Endothelial cell of umbilical vein (primary cell): ENCODE measurements at regions not wholly inside any gene's neighbourhood (a gene's known extent, or its start where the extent isn't known, plus 50 kb on each side); places are given as distances from the start of the nearest gene placed in this dataset.

Experiments
- BruUV-seq: library from RNA; stranded (reverse); fragments of 400-500 nt; replicated peaks from 2 replicates; lab custom pipeline; 2021; lab: Mats Ljungman, UMichigan
- CTCF ChIA-PET: fragments of 300-600, 350-600 bp; sonication (Branson Sonifier 250); formaldehyde crosslinking; loops from one replicate; lab custom pipeline; 2021; ENCODE audit warnings: antibody characterized with exemption, inconsistent platforms; lab: Charles Lee
- POLR2A ChIA-PET: fragments of 300-600, 350-600 bp; sonication (Branson Sonifier 250); formaldehyde crosslinking; loops from one replicate; lab custom pipeline; 2021; ENCODE audit warnings: antibody characterized with exemption, inconsistent platforms; lab: Charles Lee
- DNase-seq: peaks from one replicate; pipeline ENCODE4 v3.0.0-alpha.2; 2011; ENCODE audit warnings: low read depth, low spot score
- FAIRE-seq: peaks from 2 replicates; lab custom pipeline; 2011; peaks lifted over from hg19 to GRCh38; lab: Jason Lieb, UNC
- H2AFZ ChIP-seq: 2 replicates; pipeline ENCODE4 v1.6.0; 2012; ENCODE audit warnings: low read depth, low read length, control low read depth, inconsistent platforms
- H3K27ac ChIP-seq: 2 replicates; pipeline ENCODE4 v1.5.1; 2011; ENCODE audit warnings: low read depth, mild to moderate bottlenecking, control low read depth, low read length, moderate library complexity; ENCODE audit not compliant: insufficient read depth
- H3K27me3 ChIP-seq, 2 experiments: 2 replicates each; pipeline versions ENCODE4 v1.6.0 to v1.6.1; 2011; ENCODE audit warnings: low read length in 2 of 2, mixed read lengths in 1 of 2; ENCODE audit not compliant: control insufficient read depth in 2 of 2, insufficient read depth in 2 of 2
- H3K36me3 ChIP-seq, 2 experiments: 2 replicates in 1 of 2; 3 replicates in 1 of 2; pipeline ENCODE4 v1.5.1; 2011; ENCODE audit warnings: low read length in 2 of 2, mild to moderate bottlenecking in 1 of 2, moderate library complexity in 1 of 2; ENCODE audit not compliant: control insufficient read depth in 2 of 2, insufficient read depth in 2 of 2; ENCODE audit errors: extremely low read depth in 1 of 2
- H3K4me1 ChIP-seq: 3 replicates; pipeline ENCODE4 v1.5.1; 2011; ENCODE audit warnings: mild to moderate bottlenecking, low read length; ENCODE audit not compliant: control insufficient read depth, insufficient read depth; ENCODE audit errors: extremely low read depth
- H3K4me2 ChIP-seq: 2 replicates; pipeline ENCODE4 v1.6.1; 2011; ENCODE audit warnings: low read length, control low read depth, mixed read lengths; ENCODE audit not compliant: insufficient read depth
- H3K4me3 ChIP-seq, 3 experiments: fragments of 200-600 bp in 1 of 3; sonication (generic), shearing (Covaris generic) in 1 of 3; replicated peaks in 1 of 3; 2 replicates each; pipeline ENCODE4 v1.5.1; 2011 to 2016; ENCODE audit warnings: control low read depth in 3 of 3, low read length in 3 of 3, mild to moderate bottlenecking in 2 of 3, inconsistent platforms in 1 of 3, low read depth in 1 of 3, moderate library complexity in 1 of 3; ENCODE audit not compliant: insufficient read depth in 1 of 3
- H3K79me2 ChIP-seq: 2 replicates; pipeline ENCODE4 v1.6.0; 2012; ENCODE audit warnings: low read length, inconsistent platforms; ENCODE audit not compliant: control insufficient read depth, insufficient read depth
- H3K9ac ChIP-seq: replicated peaks from 2 replicates; pipeline ENCODE3; 2011; ENCODE audit warnings: low read length, control low read depth; ENCODE audit not compliant: insufficient read depth; ENCODE audit errors: extremely low read depth
- H3K9me1 ChIP-seq: replicated peaks from 3 replicates; pipeline ENCODE4 v1.6.0; 2011; ENCODE audit warnings: mild to moderate bottlenecking, low read length; ENCODE audit not compliant: control insufficient read depth, insufficient read depth; ENCODE audit errors: extremely low read depth
- H3K9me3 ChIP-seq: replicated peaks from 2 replicates; pipeline ENCODE4 v1.5.1; 2012; ENCODE audit warnings: low read length, inconsistent platforms; ENCODE audit not compliant: control insufficient read depth, insufficient read depth
- H4K20me1 ChIP-seq: replicated peaks from 2 replicates; pipeline ENCODE3; 2011; ENCODE audit warnings: mild to moderate bottlenecking, low read length; ENCODE audit not compliant: control insufficient read depth, insufficient read depth; ENCODE audit errors: extremely low read depth
- EZH2 ChIP-seq: IDR thresholded peaks from 2 replicates; pipeline ENCODE4 v1.6.1; 2012; ENCODE audit warnings: borderline replicate concordance, low read depth, mild to moderate bottlenecking, moderate library complexity, low read length, inconsistent platforms; ENCODE audit not compliant: severe bottlenecking
- FOS ChIP-seq: IDR thresholded peaks from 2 replicates; pipeline ENCODE4 v1.6.1; 2011; ENCODE audit warnings: mild to moderate bottlenecking, low read length, moderate library complexity, borderline replicate concordance; ENCODE audit not compliant: insufficient read depth
- JUN ChIP-seq: IDR thresholded peaks from 2 replicates; pipeline ENCODE4 v1.6.1; 2011; ENCODE audit warnings: borderline replicate concordance, low read depth; ENCODE audit not compliant: insufficient read length, insufficient read depth
- MYC ChIP-seq: IDR thresholded peaks from one replicate; pipeline ENCODE4 v1.6.1; 2011; ENCODE audit warnings: mild to moderate bottlenecking, low read depth, low read length
- POLR2AphosphoS5 ChIP-seq: IDR thresholded peaks from 2 replicates; pipeline ENCODE4 v1.6.1; 2012; ENCODE audit warnings: low read depth, mild to moderate bottlenecking, control low read depth, low read length, moderate library complexity; ENCODE audit not compliant: insufficient read depth
- dilution Hi-C: fragments of 300-500 bp; cut with MboI; formaldehyde crosslinking; loops from one replicate; pipeline ENCODE4 v1.15.0; 2019; ENCODE audit warnings: low sequenced_read_pairs; ENCODE audit not compliant: extremely low pct_ligation_motif_present
- intact Hi-C: fragments of 100-400 bp; cut with micrococcal nuclease; formaldehyde crosslinking; loops from one replicate; pipeline ENCODE4 v1.10.0; 2022
- TF ChIP-seq, protein P1 (sequence below), 2 donors: IDR thresholded peaks; 1 replicate in 1 of 2; 2 replicates in 1 of 2; pipeline ENCODE4 v1.5.1; 2011; ENCODE audit warnings: low read length in 2 of 2, mild to moderate bottlenecking in 2 of 2, moderate library complexity in 2 of 2, control low read depth in 1 of 2, inconsistent platforms in 1 of 2, low read depth in 1 of 2; ENCODE audit not compliant: insufficient read depth in 1 of 2; ENCODE audit errors: extremely low read depth in 1 of 2

DNA sequence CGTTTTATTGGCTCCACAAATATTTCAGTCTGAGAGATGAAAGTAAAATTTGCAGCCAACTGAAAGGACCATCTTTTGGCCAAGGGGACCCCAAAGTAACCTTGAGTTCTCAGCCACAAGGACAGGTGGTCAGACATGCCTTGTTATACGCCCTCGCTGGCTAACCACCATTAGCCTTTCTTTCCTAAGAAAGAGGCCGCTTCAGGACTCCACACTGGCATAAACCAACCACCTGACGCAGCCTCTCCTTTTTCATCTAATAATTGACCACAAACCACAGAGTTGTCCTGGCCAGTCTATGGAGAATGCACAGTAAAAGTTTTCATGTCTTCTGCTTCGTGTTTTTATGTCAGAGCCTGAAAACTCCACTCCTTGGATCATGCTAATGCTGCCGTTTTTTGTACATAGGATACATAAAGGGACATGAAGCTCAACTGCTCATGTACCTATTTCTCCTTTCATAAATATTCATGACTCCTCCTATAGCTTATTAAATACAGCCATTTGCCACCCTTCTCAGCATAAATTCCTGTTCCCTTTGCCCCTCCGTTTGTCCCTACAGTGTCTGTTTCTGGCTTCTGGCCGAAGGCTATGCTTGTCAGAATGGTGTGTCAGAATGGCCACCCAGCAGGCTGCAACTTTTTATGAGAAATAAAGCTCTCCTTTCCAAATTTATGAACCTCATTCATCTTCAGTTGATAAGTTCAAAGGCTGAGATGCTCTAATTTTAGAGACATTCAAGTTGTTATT is 374.1 kb upstream of the RBMS3 start:
- DNase-seq (no peak), FAIRE-seq (no peak)
- Histone ChIP-seq H3K27me3 (peaks cover 0 to 1% of the 10 kb centered on the region in 2 experiments), H3K9me3 (no peaks in the 10 kb centered on the region), H3K4me3 (no peak overlapping the region), H2AFZ (no peak overlapping the region), H4K20me1 (no peaks in the 10 kb centered on the region), H3K4me2 (no peak overlapping the region), H3K9ac (no peak overlapping the region), H3K4me1 (no peaks in the 10 kb centered on the region), H3K36me3 (no peaks in the 10 kb centered on the region), H3K79me2 (no peaks in the 10 kb centered on the region), H3K9me1 (no peaks in the 10 kb centered on the region), H3K27ac (no peak overlapping the region)
- CTCF ChIA-PET: interaction anchor here (1.8 kb wide), 1 partner anchor 10 kb away, joined by 8 read pairs; no protein-coding TSS in a partner anchor
- dilution Hi-C loops (no loop called here), intact Hi-C loops (no loop called here)
- POLR2A ChIA-PET: no interaction called here
- no peak for TF ChIP-seq EZH2
- TF ChIP-seq FOS: no peak
- TF ChIP-seq JUN: no peak
- TF ChIP-seq, protein P1, sequence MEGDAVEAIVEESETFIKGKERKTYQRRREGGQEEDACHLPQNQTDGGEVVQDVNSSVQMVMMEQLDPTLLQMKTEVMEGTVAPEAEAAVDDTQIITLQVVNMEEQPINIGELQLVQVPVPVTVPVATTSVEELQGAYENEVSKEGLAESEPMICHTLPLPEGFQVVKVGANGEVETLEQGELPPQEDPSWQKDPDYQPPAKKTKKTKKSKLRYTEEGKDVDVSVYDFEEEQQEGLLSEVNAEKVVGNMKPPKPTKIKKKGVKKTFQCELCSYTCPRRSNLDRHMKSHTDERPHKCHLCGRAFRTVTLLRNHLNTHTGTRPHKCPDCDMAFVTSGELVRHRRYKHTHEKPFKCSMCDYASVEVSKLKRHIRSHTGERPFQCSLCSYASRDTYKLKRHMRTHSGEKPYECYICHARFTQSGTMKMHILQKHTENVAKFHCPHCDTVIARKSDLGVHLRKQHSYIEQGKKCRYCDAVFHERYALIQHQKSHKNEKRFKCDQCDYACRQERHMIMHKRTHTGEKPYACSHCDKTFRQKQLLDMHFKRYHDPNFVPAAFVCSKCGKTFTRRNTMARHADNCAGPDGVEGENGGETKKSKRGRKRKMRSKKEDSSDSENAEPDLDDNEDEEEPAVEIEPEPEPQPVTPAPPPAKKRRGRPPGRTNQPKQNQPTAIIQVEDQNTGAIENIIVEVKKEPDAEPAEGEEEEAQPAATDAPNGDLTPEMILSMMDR (IDR thresholded peaks at IDR 0.05; ENCODE audit: extremely low read depth in 1 of 2, insufficient read depth in 1 of 2, low read depth in 1 of 2, low read length in 2 of 2): no peak
- no TSS peak for BruUV-seq

- DNase-seq (no peak), FAIRE-seq (no peak)
- ChIA-PET POLR2A (no interaction called here), CTCF (interaction anchor here (1.8 kb wide), 1 partner anchor 9 kb away, joined by 8 read pairs; no protein-coding TSS in a partner anchor)
- no peaks in the 10 kb centered on the region for H4K20me1 ChIP-seq
- no TSS peak for BruUV-seq
- H3K9me3 ChIP-seq: no peaks in the 10 kb centered on the region
- dilution Hi-C loops: no loop called here
- no peak overlapping the region for H2AFZ ChIP-seq
- no peaks in the 10 kb centered on the region for H3K36me3 ChIP-seq
- no peak overlapping the region for H3K4me2 ChIP-seq
- H3K9ac ChIP-seq: no peak overlapping the region
- peaks cover 0 to 1% of the 10 kb centered on the region in 2 experiments for H3K27me3 ChIP-seq
- no peak overlapping the region for H3K27ac ChIP-seq
- no peak for TF ChIP-seq POLR2AphosphoS5
- no peak for TF ChIP-seq MYC
- no peak for TF ChIP-seq FOS
- no peak for TF ChIP-seq JUN
- no peaks in the 10 kb centered on the region for H3K4me1 ChIP-seq
- H3K9me1 ChIP-seq: no peaks in the 10 kb centered on the region
- no peak overlapping the region for H3K4me3 ChIP-seq
- no peaks in the 10 kb centered on the region for H3K79me2 ChIP-seq
- intact Hi-C loops: no loop called here
Measured at GRCh38 chr3:28907616-28908015, 373.3 kb upstream of the RBMS3 start.
